MM.1S (cell line): ENCODE measurements at regions not wholly inside any gene's neighbourhood (a gene's known extent, or its start where the extent isn't known, plus 50 kb on each side); places are given as distances from the start of the nearest gene placed in this dataset.

Source experiments
- EZH2 ChIP-seq: fragments of 300-600 bp; sonication (generic); optimal IDR thresholded peaks from 2 replicates; pipeline ENCODE3; 2017; ENCODE audit warnings: low read depth, mild to moderate bottlenecking, antibody characterized with exemption, low read length, mixed read lengths
- EZH2phosphoT487 ChIP-seq: fragments of 300-600 bp; sonication (generic); IDR thresholded peaks from 2 replicates; pipeline ENCODE4 v1.6.1; 2018; ENCODE audit warnings: antibody characterized with exemption, low read length
- TF ChIP-seq, protein P1 (sequence below): fragments of 300-600 bp; sonication (generic); IDR thresholded peaks from 2 replicates; pipeline ENCODE4 v1.5.1; 2016; ENCODE audit warnings: antibody characterized with exemption, low read length, mixed read lengths

DNA sequence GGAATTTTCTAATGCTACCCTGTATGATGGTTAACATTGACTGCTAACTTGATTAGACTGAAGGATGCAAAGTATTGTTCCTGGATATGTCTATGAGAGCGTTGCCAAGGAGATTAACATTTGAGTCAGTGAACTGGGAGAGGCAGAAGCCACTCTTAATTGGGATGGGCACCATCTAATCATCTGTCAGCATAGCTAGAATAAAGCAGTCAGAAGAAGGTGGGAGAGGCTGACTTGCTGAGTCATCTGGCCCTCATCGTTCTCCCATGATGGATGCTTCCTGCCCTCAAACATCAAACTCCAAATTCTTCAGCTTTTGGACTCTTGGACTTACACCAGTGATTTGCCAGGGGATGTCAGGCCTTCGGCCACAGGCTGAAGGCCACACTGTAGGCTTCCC lies 878.5 kb downstream of the PCDH7 start:
- TF ChIP-seq, protein P1, sequence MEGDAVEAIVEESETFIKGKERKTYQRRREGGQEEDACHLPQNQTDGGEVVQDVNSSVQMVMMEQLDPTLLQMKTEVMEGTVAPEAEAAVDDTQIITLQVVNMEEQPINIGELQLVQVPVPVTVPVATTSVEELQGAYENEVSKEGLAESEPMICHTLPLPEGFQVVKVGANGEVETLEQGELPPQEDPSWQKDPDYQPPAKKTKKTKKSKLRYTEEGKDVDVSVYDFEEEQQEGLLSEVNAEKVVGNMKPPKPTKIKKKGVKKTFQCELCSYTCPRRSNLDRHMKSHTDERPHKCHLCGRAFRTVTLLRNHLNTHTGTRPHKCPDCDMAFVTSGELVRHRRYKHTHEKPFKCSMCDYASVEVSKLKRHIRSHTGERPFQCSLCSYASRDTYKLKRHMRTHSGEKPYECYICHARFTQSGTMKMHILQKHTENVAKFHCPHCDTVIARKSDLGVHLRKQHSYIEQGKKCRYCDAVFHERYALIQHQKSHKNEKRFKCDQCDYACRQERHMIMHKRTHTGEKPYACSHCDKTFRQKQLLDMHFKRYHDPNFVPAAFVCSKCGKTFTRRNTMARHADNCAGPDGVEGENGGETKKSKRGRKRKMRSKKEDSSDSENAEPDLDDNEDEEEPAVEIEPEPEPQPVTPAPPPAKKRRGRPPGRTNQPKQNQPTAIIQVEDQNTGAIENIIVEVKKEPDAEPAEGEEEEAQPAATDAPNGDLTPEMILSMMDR: no peak
- TF ChIP-seq EZH2phosphoT487 (no peak), EZH2 (no peak)
